ENCODE measurements at regions not wholly inside any gene's neighbourhood (a gene's known extent, or its start where the extent isn't known, plus 50 kb on each side); places are given as distances from the start of the nearest gene placed in this dataset.
A peak's percentile ranks its signal among the peaks of the same experiment; 100 is the strongest.

- H3K4me1 ChIP-seq (ENCODE audit: insufficient read depth): no peaks in the 10 kb centered on the region; the same call in 1 of the 2 replicates
- no peaks in the 10 kb centered on the region; the same call in 2 of the 3 replicates for H3K4me1 Mint-ChIP-seq
- DNase-seq (ENCODE audit: low spot score): peak; percentile 25
- H2AFZ ChIP-seq: peak overlapping the region; percentile 53; the same call in 1 of the 2 replicates
- no peak overlapping the region for H3K4me2 ChIP-seq
- H3K36me3 Mint-ChIP-seq (ENCODE audit: low read depth): no peaks in the 10 kb centered on the region
- H3K4me3 ChIP-seq: no peak overlapping the region
- ATAC-seq: peak; percentile 72
- H4K20me1 ChIP-seq (replicated peaks; ENCODE audit: insufficient read depth): no peaks in the 10 kb centered on the region
- no peak overlapping the region for H3K27ac ChIP-seq (ENCODE audit: low read depth)
- no peaks in the 10 kb centered on the region for H3K79me2 ChIP-seq (replicated peaks; ENCODE audit: insufficient read depth)
- no peaks in the 10 kb centered on the region for H3K9me2 ChIP-seq (ENCODE audit: insufficient read depth)
- TF ChIP-seq ZNF114 (CRISPR knock-in tag; IDR thresholded peaks at IDR 0.05) (no peak), ZNF462 (CRISPR knock-in tag; IDR thresholded peaks at IDR 0.05) (no peak), POLR2AphosphoS5 (IDR thresholded peaks at IDR 0.05; ENCODE audit: low read depth) (no peak), CTCF (conservative IDR thresholded peaks at IDR 0.05; ENCODE audit: low read depth in 2 of 2) (peak; percentile 25 to 50; a peak in 3 of 4 replicates)
- TF ChIP-seq, protein P1, sequence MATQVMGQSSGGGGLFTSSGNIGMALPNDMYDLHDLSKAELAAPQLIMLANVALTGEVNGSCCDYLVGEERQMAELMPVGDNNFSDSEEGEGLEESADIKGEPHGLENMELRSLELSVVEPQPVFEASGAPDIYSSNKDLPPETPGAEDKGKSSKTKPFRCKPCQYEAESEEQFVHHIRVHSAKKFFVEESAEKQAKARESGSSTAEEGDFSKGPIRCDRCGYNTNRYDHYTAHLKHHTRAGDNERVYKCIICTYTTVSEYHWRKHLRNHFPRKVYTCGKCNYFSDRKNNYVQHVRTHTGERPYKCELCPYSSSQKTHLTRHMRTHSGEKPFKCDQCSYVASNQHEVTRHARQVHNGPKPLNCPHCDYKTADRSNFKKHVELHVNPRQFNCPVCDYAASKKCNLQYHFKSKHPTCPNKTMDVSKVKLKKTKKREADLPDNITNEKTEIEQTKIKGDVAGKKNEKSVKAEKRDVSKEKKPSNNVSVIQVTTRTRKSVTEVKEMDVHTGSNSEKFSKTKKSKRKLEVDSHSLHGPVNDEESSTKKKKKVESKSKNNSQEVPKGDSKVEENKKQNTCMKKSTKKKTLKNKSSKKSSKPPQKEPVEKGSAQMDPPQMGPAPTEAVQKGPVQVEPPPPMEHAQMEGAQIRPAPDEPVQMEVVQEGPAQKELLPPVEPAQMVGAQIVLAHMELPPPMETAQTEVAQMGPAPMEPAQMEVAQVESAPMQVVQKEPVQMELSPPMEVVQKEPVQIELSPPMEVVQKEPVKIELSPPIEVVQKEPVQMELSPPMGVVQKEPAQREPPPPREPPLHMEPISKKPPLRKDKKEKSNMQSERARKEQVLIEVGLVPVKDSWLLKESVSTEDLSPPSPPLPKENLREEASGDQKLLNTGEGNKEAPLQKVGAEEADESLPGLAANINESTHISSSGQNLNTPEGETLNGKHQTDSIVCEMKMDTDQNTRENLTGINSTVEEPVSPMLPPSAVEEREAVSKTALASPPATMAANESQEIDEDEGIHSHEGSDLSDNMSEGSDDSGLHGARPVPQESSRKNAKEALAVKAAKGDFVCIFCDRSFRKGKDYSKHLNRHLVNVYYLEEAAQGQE (IDR thresholded peaks at IDR 0.05; ENCODE audit: unreplicated experiment): no peak
- no peaks in the 10 kb centered on the region for H3K27me3 ChIP-seq (ENCODE audit: insufficient read depth)
- peaks cover 5% of the 10 kb centered on the region for H3K27me3 Mint-ChIP-seq (ENCODE audit: insufficient read depth, low read depth, poor library complexity)
- H3F3A ChIP-seq (replicated peaks; ENCODE audit: low read depth): no peaks in the 10 kb centered on the region
- H3K27ac Mint-ChIP-seq: no peak overlapping the region
- no peaks in the 10 kb centered on the region for H3K9me3 Mint-ChIP-seq
- H3K4me3 Mint-ChIP-seq: no peak overlapping the region
- H3K36me3 ChIP-seq (ENCODE audit: insufficient read depth): no peaks in the 10 kb centered on the region
Measured at GRCh38 chr19:33953592-33953991, 156.9 kb downstream of the KCTD15 start.

Measured in GM23338 (cell line).